SK-N-SH treated with all-trans-retinoic acid at 6 μM for 48 hours (cell line): ENCODE measurements at regions not wholly inside any gene's neighbourhood (a gene's known extent, or its start where the extent isn't known, plus 50 kb on each side); places are given as distances from the start of the nearest gene placed in this dataset.

ENCODE experiments used
- ATAC-seq: fragments of 200-7000 bp; cut with Tn5 transposase; 3 replicates; pipeline ENCODE4 v1.9.1; 2020; ENCODE audit warnings: mild to moderate bottlenecking, moderate library complexity
- ARNTL ChIP-seq: fragments of 450-650 bp; formaldehyde crosslinking; IDR thresholded peaks from 2 replicates; pipeline ENCODE4 v1.5.0; 2020; ENCODE audit warnings: low read depth, mild to moderate bottlenecking, moderate library complexity, borderline replicate concordance
- BACH2 ChIP-seq: fragments of 250-450 bp; sonication (Bioruptor Pico); IDR thresholded peaks from 2 replicates; pipeline ENCODE4 v1.9.0; 2021; ENCODE audit warnings: mild to moderate bottlenecking, borderline replicate concordance
- CREB5 ChIP-seq: fragments of 250-450 bp; sonication (Bioruptor Pico); IDR thresholded peaks from 2 replicates; pipeline ENCODE4 v1.5.1; 2020; ENCODE audit warnings: low read depth, mild to moderate bottlenecking, moderate library complexity
- CSDC2 ChIP-seq: fragments of 250-450 bp; sonication (Bioruptor Pico); IDR thresholded peaks from 2 replicates; pipeline ENCODE4 v1.5.0; 2020; ENCODE audit warnings: mild to moderate bottlenecking, moderate library complexity
- CSRNP3 ChIP-seq: fragments of 250-450 bp; sonication (Bioruptor Pico); IDR thresholded peaks from 2 replicates; pipeline ENCODE4 v1.5.1; 2021; ENCODE audit warnings: mild to moderate bottlenecking, moderate library complexity
- ESRRG ChIP-seq: fragments of 250-450 bp; sonication (Bioruptor Pico); IDR thresholded peaks from 2 replicates; pipeline ENCODE4 v1.6.1; 2021; ENCODE audit warnings: mild to moderate bottlenecking
- GLIS3 ChIP-seq: fragments of 250-450 bp; sonication (Bioruptor Pico); IDR thresholded peaks from 2 replicates; pipeline ENCODE4 v1.5.0; 2020; ENCODE audit warnings: mild to moderate bottlenecking, moderate library complexity
- ISL1 ChIP-seq: fragments of 250-450 bp; sonication (Bioruptor Pico); IDR thresholded peaks from 2 replicates; pipeline ENCODE4 v2.1.2; 2022; ENCODE audit warnings: mild to moderate bottlenecking, moderate library complexity
- OSR1 ChIP-seq: fragments of 250-450 bp; sonication (Bioruptor Pico); IDR thresholded peaks from 2 replicates; pipeline ENCODE4 v1.8.0; 2022; ENCODE audit warnings: moderate library complexity, mild to moderate bottlenecking, inconsistent platforms
- PATZ1 ChIP-seq: fragments of 250-450 bp; sonication (Bioruptor Pico); IDR thresholded peaks from 2 replicates; pipeline ENCODE4 v1.8.0; 2020; ENCODE audit warnings: mild to moderate bottlenecking, moderate library complexity, borderline replicate concordance
- POU6F1 ChIP-seq: fragments of 250-450 bp; sonication (Bioruptor Pico); IDR thresholded peaks from 2 replicates; pipeline ENCODE4 v1.8.0; 2021; ENCODE audit warnings: low read depth, mild to moderate bottlenecking, moderate library complexity, borderline replicate concordance
- PPARA ChIP-seq: fragments of 250-450 bp; sonication (Bioruptor Pico); IDR thresholded peaks from 2 replicates; pipeline ENCODE4 v1.5.0; 2020; ENCODE audit warnings: mild to moderate bottlenecking, borderline replicate concordance
- RARB ChIP-seq: fragments of 250-450 bp; sonication (Bioruptor Pico); IDR thresholded peaks from 2 replicates; pipeline ENCODE4 v1.8.0; 2021; ENCODE audit warnings: mild to moderate bottlenecking, moderate library complexity
- SNAI2 ChIP-seq: fragments of 250-450 bp; sonication (Bioruptor Pico); IDR thresholded peaks from 2 replicates; pipeline ENCODE4 v1.5.0; 2020; ENCODE audit warnings: mild to moderate bottlenecking, moderate library complexity
- TCF4 ChIP-seq: fragments of 250-450 bp; sonication (Bioruptor Pico); IDR thresholded peaks from 2 replicates; pipeline ENCODE4 v1.8.0; 2021; ENCODE audit warnings: mild to moderate bottlenecking, moderate library complexity, borderline replicate concordance
- TOX ChIP-seq: fragments of 250-450 bp; sonication (Bioruptor Pico); IDR thresholded peaks from 2 replicates; pipeline ENCODE4 v1.8.0; 2021; ENCODE audit warnings: mild to moderate bottlenecking, moderate library complexity, borderline replicate concordance
- TSHZ2 ChIP-seq: fragments of 250-450 bp; sonication (Bioruptor Pico); IDR thresholded peaks from 2 replicates; pipeline ENCODE4 v1.5.0; 2020; ENCODE audit warnings: mild to moderate bottlenecking, moderate library complexity
- ZC3H10 ChIP-seq: fragments of 250-450 bp; sonication (Bioruptor Pico); IDR thresholded peaks from 2 replicates; pipeline ENCODE4 v1.5.1; 2021; ENCODE audit warnings: mild to moderate bottlenecking, moderate library complexity
- ZFP3 ChIP-seq: fragments of 250-450 bp; sonication (Bioruptor Pico); IDR thresholded peaks from 2 replicates; pipeline ENCODE4 v1.5.0; 2020; ENCODE audit warnings: mild to moderate bottlenecking, moderate library complexity
- ZFP30 ChIP-seq: fragments of 450-650 bp; formaldehyde crosslinking; IDR thresholded peaks from 2 replicates; pipeline ENCODE4 v1.5.0; 2022; ENCODE audit warnings: mild to moderate bottlenecking, moderate library complexity
- ZNF565 ChIP-seq: fragments of 450-650 bp; formaldehyde crosslinking; conservative IDR thresholded peaks from 2 replicates; pipeline ENCODE4 v1.5.0; 2020; ENCODE audit warnings: low read depth, mild to moderate bottlenecking, moderate library complexity
- ZNF70 ChIP-seq: fragments of 450-650 bp; formaldehyde crosslinking; IDR thresholded peaks from 2 replicates; pipeline ENCODE4 v1.5.0; 2020; ENCODE audit warnings: mild to moderate bottlenecking, moderate library complexity
- ZNF8 ChIP-seq: fragments of 450-650 bp; formaldehyde crosslinking; IDR thresholded peaks from 2 replicates; pipeline ENCODE4 v1.5.0; 2020; ENCODE audit warnings: mild to moderate bottlenecking, moderate library complexity

- peak; percentile 92 for ATAC-seq
- TF ChIP-seq OSR1 (no peak), ZNF8 (no peak), SNAI2 (CRISPR knock-in tag) (no peak), TOX (CRISPR knock-in tag) (no peak), ZC3H10 (peak; percentile 58; the same call in 1 of the 2 replicates), CSDC2 (no peak), PPARA (CRISPR knock-in tag) (no peak), ISL1 (CRISPR knock-in tag) (peak; percentile 58), RARB (CRISPR knock-in tag) (no peak), TSHZ2 (CRISPR knock-in tag) (no peak), CSRNP3 (no peak), GLIS3 (CRISPR knock-in tag) (no peak)
Observed at GRCh38 chr15:35980719-35981118, 434.8 kb upstream of the DPH6 start.

- no peak for TF ChIP-seq GLIS3 (CRISPR knock-in tag)
- TF ChIP-seq CREB5 (CRISPR knock-in tag) = no peak
- TF ChIP-seq PPARA (CRISPR knock-in tag) = no peak
- no peak for TF ChIP-seq TOX (CRISPR knock-in tag)
- TF ChIP-seq ZNF8 = no peak
- no peak for TF ChIP-seq ZFP3 (CRISPR knock-in tag)
- no peak for TF ChIP-seq ZFP30 (CRISPR knock-in tag)
- TF ChIP-seq RARB (CRISPR knock-in tag) = no peak
- no peak for TF ChIP-seq ZNF70
- TF ChIP-seq SNAI2 (CRISPR knock-in tag) = no peak
- no peak for TF ChIP-seq OSR1
- no peak for TF ChIP-seq ARNTL (CRISPR knock-in tag)
- no peak for TF ChIP-seq POU6F1 (CRISPR knock-in tag)
- no peak for TF ChIP-seq CSDC2
- no peak for TF ChIP-seq ZC3H10
- no peak for TF ChIP-seq CSRNP3
Observed at GRCh38 chr15:35986191-35986721, 440.3 kb upstream of the DPH6 start.

GRCh38 chr15:35987056-35987455, 441.1 kb upstream of the DPH6 start:
- no peak for ATAC-seq
- TF ChIP-seq SNAI2 (CRISPR knock-in tag) = no peak
- no peak for TF ChIP-seq TOX (CRISPR knock-in tag)
- no peak for TF ChIP-seq PATZ1 (CRISPR knock-in tag)
- TF ChIP-seq ZNF565 = no peak
- no peak for TF ChIP-seq CSRNP3
- no peak for TF ChIP-seq RARB (CRISPR knock-in tag)
- TF ChIP-seq ZNF8 = no peak
- no peak for TF ChIP-seq OSR1
- TF ChIP-seq CREB5 (CRISPR knock-in tag) = no peak
- no peak for TF ChIP-seq ZFP30 (CRISPR knock-in tag)
- TF ChIP-seq BACH2 (CRISPR knock-in tag) = no peak
- TF ChIP-seq ZFP3 (CRISPR knock-in tag) = no peak
- no peak for TF ChIP-seq PPARA (CRISPR knock-in tag)
- TF ChIP-seq ZC3H10 = no peak
- no peak for TF ChIP-seq ISL1 (CRISPR knock-in tag)
- TF ChIP-seq TCF4 (CRISPR knock-in tag) = no peak
- TF ChIP-seq ESRRG (CRISPR knock-in tag) = no peak

More at GRCh38 chr15:35986191-35986721, 440.3 kb upstream of the DPH6 start:
- ATAC-seq = no peak
